Smooth muscle cell of the brain vasculature (primary cell): ENCODE measurements at regions not wholly inside any gene's neighbourhood (a gene's known extent, or its start where the extent isn't known, plus 50 kb on each side); places are given as distances from the start of the nearest gene placed in this dataset.

Source experiments
- DNase-seq: peaks from one replicate; pipeline ENCODE4 v3.0.0-alpha.2; 2012; ENCODE audit warnings: low read depth, low spot score

GRCh38 chr13:34039678-34040077 is 221.7 kb downstream of the RFC3 start:
- DNase-seq = no peak

GRCh38 chr13:34040863-34041262 is 222.9 kb downstream of the RFC3 start:
- DNase-seq = no peak

DNA sequence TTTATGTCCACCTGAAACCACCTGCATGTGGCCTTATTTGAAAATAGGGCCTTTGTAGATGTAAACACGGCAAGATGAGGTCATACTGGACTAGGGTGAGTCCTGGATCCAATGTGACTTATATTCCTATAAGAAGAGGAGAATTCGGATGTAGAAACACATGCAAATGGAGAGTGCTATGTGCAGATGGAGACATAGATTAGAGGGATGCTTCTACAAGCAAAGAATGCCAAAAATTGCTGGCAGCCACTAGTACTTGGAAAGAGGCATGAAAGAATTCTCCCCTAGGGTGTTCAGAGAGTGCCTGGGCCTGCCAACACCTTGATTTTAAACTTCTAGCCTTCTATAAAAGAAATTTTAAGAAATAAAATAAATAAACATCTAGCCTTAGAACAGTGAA is 226.1 kb downstream of the RFC3 start:
- no peak for DNase-seq

DNA sequence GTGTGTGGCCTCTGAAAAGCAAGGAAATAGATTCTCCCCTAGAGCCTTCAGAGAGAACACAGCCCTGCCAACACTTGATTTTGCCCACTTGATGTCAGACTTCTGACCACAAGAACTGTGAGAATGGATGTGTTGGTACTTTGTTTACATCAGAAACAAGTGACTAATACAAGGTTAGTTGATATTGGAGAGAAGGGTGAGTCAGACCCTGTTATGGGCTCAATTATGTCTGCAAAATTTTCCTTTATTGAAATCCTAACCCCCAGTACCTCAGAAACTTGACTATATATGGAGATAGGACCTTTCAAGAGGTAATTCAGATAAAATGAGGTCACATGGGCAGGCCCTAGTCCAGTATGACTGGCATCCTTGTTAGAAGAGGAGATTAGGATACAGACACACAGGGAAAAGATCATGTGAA is 226.7 kb downstream of the RFC3 start:
- no peak for DNase-seq

DNA sequence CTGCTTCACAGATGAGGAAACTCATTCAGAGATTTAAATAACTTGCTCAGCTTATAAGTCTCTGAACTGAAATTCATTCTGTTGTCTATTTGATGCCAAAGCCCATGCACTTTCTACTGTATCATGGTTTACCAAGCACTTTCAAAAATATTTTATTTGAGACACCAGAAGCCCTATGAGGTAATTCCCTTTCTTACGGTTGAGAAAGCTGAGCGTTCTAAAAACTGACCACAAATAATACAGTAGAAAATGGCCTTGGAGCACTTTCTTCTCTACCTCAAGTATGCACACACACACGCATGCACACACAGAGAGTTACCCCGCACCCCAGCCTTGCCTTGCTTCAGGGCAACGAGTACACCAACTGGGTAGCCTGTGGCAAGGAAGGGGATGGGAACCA is 228.5 kb downstream of the RFC3 start:
- no peak for DNase-seq

GRCh38 chr13:34048652-34049051 is 230.7 kb downstream of the RFC3 start:
- DNase-seq = no peak

GRCh38 chr13:34056733-34057258 is 238.8 kb downstream of the RFC3 start:
- DNase-seq = no peak

DNA sequence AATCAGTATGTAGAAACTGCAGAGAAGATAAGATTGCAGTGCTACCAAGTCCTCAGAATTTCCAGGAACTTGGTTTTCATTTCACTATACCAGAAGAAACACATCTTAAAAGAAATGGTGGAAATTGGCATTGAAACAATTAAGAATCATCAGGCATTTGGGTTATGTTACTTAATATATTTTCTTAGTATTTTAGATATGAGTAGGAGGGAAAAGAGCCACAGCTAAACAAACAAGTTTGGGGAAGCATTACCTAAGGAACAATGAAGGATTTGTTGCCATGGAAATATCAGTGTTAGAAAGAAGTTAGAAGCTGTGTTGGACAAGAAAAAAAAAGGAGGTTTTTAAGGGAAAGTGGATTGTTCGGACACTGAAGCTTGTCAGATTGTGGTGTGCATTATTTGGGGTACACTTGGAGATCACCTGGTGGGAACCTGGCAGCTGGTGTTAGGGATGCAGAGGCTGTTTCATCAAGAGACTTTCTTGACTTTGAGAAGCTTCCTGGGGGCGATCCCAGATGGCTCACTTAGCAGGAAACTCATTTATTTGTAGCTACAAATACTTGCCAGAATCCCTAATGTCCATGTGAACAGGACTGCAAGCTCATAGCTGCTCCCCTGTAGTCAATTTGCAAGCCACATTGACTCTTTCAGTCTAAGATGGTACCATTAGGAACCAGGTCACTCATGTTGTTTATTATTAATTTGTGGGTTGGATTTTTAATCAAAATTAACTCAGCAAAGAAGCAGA is 246.7 kb downstream of the RFC3 start:
- no peak for DNase-seq

DNA sequence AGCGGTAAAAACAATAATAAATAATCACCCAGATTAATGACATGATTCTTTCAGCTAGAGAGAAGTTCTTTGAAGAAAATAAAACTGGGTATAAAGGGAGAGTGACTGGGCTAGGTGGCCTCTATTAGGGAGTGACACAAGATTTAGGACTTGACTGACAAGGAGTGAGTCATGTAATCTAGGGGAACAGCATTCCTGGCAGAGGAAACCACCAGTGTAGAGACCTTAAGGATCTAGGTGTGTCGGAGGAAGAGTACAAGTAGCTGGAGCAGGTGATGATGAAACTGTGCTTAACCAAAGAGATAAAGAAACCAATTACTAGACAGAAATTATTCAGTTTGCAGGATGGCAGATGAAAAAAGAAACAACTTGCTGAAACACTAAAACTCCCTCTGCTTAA is 248.0 kb downstream of the RFC3 start:
- DNase-seq = no peak

GRCh38 chr13:34066344-34066743 is 248.4 kb downstream of the RFC3 start:
- DNase-seq = no peak

DNA sequence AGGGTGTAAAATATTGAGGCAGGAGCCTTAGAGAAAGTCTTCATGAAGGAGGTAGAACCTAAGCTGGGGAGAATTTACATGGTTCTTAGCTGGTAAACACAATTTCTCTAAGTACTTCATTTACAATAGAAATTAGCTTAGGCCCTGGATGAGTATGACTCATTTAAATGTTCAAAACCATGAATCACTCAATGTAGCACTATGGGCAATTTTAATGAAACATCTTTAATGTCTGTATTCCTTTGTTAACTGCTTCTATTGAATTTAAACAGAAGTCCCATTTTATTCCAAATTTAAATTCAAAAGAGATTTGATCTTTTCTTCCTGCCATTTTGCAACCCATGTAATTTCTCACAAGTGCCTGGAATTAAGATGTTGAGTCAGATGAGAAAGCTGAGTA is 252.1 kb downstream of the RFC3 start:
- DNase-seq = no peak

DNA sequence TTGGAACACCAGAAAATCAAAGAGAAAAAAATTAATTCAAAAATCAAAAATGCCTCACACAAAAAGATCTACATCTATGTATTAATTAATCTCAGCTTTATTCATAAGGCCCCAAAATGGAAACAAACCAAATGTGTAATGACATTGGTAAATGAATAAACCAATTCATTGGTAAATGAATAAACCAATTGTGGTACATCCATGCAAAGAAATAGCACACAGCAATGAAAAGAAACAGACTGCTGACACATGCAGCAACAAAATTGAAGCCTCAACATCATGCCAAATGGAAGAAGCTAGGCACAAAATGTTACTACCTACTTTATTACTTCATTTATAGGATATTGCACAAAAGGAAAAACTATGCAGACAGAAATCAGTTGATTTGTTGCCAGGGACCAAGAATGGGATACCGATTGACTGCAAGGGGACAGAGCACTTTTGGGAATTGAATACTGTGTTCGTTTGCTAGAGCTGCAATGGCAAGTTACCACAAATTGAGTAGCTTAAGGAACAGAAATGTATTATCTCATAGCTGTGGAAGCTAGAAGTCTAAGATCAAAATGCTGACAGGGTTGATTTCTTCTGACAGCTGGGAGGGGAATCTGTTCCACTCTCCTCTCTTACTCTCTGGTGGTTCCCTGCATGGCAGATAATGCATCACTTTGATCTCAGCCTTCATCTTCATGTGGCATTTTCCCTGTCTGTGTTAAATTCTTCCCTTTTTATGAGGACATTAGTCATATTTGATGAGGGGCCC is 252.8 kb downstream of the RFC3 start:
- no peak for DNase-seq

DNA sequence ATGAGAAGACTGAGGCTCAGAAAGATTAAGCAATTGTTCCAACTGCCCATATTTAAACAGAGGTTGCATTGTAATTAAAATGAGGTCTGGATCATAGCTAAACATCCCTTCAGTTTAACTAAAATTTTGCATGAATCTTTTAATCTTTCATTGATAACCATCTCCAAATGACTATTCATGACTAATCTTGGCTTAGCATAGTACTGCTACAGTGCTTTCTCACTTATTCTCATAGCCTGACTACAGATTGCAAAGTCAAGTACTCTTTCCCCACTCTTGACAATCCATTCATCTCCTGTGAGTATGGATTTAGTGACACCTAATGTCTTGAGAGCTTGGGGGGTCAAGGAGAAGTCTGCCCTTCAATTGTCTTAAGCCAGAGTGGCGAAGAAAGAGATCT is 258.4 kb downstream of the RFC3 start:
- DNase-seq = no peak

- DNase-seq = no peak
Observed at GRCh38 chr13:34076943-34077703, 259.2 kb downstream of the RFC3 start.

GRCh38 chr13:34078334-34078999 is 260.5 kb downstream of the RFC3 start:
- no peak for DNase-seq

DNA sequence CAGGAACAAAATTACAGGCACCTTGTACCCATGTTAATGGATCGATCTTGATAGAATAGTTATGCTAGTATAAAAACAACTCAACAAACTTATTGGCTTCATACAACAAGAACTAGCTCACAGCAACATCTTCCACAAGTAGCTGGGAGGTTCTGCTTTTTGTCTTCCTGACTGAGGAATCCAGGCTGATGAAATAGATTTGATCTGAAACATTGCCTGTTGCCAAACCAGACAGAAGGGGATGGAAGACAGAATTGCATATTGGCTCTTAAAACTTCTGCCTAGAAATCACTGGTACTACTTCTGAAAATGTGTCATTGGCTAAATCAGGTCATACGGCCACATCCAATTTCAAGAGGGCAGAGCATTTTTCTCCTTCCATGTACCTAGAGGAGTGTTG is 267.3 kb downstream of the RFC3 start:
- DNase-seq = no peak

DNA sequence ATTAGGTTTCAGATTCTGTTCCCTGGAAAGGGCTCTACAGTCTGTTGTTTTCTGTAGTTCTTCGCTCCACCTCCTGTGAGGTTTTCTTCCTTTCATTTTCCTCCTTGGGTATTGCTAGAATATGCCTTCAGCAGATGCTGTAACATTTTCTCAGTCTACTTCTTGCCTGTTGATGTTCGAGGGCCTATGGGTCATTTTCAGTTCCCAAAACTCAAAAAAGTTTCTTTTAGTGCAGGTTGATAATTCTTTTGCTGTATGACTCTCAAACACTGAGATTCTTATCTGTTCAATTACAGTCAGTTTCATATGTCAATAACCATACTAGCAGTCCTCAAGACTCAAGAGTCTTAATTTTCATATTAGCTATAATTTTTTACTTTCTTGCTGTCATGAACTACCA is 268.3 kb downstream of the RFC3 start:
- DNase-seq = no peak

DNA sequence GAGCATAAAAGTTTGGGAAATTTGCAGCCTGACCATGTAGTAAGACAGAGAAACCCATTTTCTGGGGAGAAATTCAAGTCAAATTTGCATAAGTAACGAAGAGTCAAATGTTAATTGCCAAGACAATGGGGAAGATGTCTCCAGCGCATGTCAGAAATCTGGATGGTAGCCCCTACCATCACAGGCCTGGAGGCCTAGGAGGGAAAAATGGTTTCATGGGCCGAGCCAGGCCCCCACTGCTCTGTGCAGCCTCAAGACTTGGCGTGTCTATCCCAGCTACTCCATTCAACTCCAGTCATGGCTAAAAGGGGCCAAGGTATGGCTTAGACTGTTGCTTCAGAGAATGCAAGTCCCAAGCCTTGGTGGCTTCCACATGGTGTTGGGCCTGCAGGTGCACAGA is 269.8 kb downstream of the RFC3 start:
- DNase-seq = no peak

DNA sequence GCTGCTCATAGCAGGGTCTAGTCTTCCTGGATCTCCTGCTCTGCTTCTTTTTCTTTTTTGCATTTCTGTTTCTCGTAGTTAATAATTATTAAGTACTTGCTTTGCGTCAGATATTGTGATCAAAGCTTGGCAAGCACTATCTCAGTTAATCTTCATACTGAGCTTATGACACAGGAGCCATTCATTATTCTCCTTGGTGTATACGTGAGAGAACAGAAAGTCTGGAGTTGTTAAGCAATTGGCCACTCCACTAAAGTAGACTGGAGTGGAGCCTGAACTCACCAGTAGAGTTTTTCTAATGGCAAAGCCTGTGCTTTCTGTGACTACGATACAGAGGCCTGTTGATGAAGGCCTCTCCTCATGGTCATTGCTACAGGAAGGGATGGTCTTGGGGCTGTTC is 285.9 kb downstream of the RFC3 start:
- no peak for DNase-seq

- no peak for DNase-seq
Observed at GRCh38 chr13:34104853-34105252, 286.9 kb downstream of the RFC3 start.

GRCh38 chr13:34107806-34108205 is 289.9 kb downstream of the RFC3 start:
- no peak for DNase-seq

- DNase-seq = no peak
Observed at GRCh38 chr13:34108410-34108809, 290.5 kb downstream of the RFC3 start.
